Activated naive CD4-positive, alpha-beta T cell treated with anti-CD3 and anti-CD28 coated beads, Interleukin-2, amount 50 U/mL, for 72 hours (primary cell): ENCODE measurements at regions not wholly inside any gene's neighbourhood (a gene's known extent, or its start where the extent isn't known, plus 50 kb on each side); places are given as distances from the start of the nearest gene placed in this dataset.
"Not testable (repeated sequence)": the region's sequence is repeated elsewhere in the genome, so short reads cannot be mapped to it uniquely, and the experiment has no call there.

ENCODE experiments used
- ATAC-seq, 2 donors: fragments of 150-1000 bp; cut with Tn5 transposase; 2 replicates each; pipeline ENCODE4 v1.10.0; 2021; ENCODE audit warnings: mild to moderate bottlenecking in 2 of 2, moderate library complexity in 2 of 2
- DNase-seq, 2 donors: peaks; one replicate each; pipeline ENCODE4 v3.0.0; 2021 to 2022; ENCODE audit warnings: low spot score in 2 of 2
- H3K27ac Mint-ChIP-seq, 2 donors: one replicate each; pipeline ENCODE4 v1.8.0; 2022; ENCODE audit warnings: mild to moderate bottlenecking in 2 of 2, mixed read lengths in 2 of 2
- H3K36me3 Mint-ChIP-seq, 2 donors: one replicate each; pipeline ENCODE4 v1.8.0; 2022; ENCODE audit warnings: mixed read lengths in 2 of 2
- H3K9me3 Mint-ChIP-seq, 2 donors: one replicate each; pipeline ENCODE4 v1.8.0; 2022; ENCODE audit warnings: mixed read lengths in 2 of 2

DNA sequence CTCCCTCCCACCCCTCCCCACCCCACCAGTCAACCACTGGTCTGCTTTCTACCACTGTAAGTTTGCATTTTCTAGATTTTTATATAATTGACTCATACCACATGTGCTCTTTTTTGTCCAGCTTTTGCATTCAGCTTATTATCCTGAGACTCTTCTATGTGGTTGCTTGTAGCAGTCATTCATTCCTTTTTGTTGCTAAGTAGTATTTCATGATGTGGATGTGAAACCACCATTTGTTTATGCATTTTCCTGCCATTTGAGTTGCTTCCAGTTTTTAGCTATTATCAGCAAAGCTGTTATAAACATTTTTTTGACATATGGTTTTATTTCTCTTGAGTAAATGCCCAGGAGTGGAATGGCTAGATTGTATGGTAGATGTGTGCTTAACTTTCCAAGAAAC, 77.0 kb upstream of the FGF3 start:
- Mint-ChIP-seq H3K27ac (no peak overlapping the region), H3K9me3 (no peaks in the 10 kb centered on the region), H3K36me3 (no peaks in the 10 kb centered on the region)
- no peak for DNase-seq
- ATAC-seq = no peak

DNA sequence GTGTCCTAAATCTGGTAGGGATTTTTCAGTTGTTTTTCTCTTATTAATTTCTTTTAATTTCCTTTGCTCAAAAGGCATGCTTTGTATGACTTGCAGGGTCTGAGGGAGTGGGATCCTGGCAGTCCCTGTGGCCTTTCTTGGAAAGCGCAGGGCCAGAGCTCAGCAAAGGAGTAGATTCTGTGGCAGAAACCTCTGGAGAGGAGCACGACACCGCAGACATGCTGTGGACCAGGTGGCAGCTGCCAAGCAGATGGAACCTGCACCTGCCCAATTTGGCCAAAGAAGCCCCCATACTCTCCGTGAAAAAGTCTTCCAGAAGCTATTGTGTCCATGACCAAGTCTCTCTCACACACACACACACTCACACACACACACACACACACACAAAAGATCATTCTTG, 78.9 kb upstream of the FGF3 start:
- ATAC-seq = no peak
- Mint-ChIP-seq H3K36me3 (no peaks in the 10 kb centered on the region), H3K9me3 (no peaks in the 10 kb centered on the region), H3K27ac (no peak overlapping the region)
- no peak for DNase-seq

DNA sequence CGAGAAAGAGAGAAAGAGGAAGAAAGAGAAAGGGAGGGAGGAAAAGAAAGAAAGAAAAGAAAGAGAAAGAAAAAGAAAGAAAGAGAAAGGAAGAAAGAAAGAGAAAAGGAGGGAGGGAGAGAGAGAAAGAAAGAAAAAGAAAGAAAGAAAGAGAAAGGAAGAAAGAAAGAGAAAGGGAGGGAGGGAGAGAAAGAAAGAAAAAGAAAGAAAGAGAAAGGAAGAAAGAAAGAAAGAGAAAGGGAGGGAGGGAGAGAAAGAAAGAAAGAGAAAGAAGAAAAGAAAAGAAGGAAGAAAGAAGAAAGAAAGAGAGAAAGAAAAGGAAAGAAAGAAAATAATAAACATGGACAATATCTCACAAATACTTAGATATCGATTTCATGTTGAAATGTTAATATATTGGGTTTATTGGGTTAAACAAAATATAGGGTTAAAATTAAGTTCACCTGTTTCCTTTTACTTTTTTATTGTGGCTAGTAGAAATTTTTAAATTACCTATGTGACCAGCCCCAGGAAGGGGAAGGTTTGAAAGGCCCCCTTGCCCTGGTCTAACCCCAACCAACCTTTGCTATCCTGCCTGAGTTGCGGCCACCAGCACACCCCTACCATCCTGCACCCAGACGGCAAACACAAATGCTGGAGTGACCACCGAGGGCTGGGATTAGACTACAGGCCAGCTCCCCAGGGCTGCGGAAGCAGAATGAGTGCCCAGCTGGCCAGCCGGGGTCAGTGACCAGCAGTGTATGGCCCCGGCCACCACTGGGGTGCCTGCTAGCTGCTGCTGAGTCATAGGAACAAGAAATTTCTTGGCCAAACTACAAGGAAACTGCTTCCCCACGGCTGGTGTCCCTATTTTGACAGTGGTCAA, 81.0 kb upstream of the FGF3 start:
- no peak for DNase-seq

DNA sequence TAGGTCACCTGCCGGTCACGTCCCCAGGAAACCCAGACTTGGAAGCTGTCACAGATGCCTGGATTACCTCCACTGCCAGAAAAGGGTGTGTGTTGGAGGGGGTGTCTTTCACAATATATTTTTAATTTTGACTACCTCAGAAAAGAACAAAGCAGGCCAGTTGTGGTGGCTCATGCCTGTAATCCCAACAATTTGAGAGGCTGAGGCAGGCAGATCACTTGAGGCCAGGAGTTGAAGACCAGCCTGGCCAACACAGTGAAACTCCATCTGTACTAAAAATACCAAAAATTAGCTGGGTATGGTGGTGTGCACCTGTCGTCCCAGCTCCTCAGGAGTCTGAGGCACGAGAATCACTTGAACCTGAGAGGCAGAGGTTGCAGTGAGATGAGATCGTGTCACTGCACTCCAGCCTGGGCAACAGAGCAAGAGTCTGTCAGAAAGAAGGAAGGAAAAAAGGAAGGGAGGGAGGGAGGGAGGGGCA, 81.6 kb upstream of the FGF3 start:
- not testable (repeated sequence) for H3K9me3 Mint-ChIP-seq, H3K27ac Mint-ChIP-seq, ATAC-seq, H3K36me3 Mint-ChIP-seq, DNase-seq

More for the DNA sequence above, 81.0 kb upstream of the FGF3 start:
- Mint-ChIP-seq H3K36me3 (no peaks in the 10 kb centered on the region), H3K9me3 (no peaks in the 10 kb centered on the region), H3K27ac (no peak overlapping the region)
- no peak for ATAC-seq

DNA sequence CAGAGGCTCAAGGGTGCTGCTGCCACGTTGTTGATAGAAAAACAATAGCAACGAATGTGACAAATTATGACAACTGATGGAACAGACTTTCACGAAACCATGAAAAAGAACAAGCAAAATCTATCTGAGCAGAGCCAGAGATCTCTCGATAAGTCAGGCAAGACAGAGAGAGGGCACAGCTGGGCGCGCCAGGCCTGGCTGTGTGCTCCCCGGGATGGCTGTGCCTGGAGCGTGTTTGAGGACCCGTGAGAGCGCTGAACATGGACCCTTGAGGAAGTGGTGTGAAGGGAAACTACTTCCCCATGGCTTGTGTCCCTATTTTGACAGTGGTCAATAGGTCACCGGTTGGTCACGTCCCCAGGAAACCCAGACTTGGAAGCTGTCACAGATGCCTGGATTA, 83.1 kb upstream of the FGF3 start:
- Mint-ChIP-seq H3K36me3 (no peaks in the 10 kb centered on the region), H3K9me3 (no peaks in the 10 kb centered on the region), H3K27ac (no peak overlapping the region)
- DNase-seq (no peak), ATAC-seq (no peak)

DNA sequence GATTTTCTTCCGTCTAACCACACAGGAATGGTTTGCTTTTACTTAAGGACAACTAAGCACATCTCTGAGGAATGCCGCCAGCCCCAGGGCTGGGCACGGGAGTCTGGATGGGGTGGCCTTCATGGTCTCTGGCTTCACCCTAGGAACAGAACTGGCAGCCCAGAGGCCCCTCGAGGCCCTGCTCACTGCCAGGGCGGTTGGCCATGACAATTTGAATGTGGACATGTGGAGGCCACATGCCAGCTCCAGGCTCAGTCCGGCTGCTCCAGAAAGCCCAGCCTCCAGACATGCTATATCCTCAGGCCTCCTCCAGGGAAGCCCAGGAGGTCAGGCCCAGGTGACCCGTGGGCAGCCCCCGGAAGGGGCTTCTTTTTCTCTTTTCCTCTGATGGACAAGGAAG, 84.0 kb upstream of the FGF3 start:
- no peaks in the 10 kb centered on the region for H3K36me3 Mint-ChIP-seq
- H3K9me3 Mint-ChIP-seq = no peaks in the 10 kb centered on the region
- no peak overlapping the region for H3K27ac Mint-ChIP-seq
- no peak for DNase-seq
- no peak for ATAC-seq

DNA sequence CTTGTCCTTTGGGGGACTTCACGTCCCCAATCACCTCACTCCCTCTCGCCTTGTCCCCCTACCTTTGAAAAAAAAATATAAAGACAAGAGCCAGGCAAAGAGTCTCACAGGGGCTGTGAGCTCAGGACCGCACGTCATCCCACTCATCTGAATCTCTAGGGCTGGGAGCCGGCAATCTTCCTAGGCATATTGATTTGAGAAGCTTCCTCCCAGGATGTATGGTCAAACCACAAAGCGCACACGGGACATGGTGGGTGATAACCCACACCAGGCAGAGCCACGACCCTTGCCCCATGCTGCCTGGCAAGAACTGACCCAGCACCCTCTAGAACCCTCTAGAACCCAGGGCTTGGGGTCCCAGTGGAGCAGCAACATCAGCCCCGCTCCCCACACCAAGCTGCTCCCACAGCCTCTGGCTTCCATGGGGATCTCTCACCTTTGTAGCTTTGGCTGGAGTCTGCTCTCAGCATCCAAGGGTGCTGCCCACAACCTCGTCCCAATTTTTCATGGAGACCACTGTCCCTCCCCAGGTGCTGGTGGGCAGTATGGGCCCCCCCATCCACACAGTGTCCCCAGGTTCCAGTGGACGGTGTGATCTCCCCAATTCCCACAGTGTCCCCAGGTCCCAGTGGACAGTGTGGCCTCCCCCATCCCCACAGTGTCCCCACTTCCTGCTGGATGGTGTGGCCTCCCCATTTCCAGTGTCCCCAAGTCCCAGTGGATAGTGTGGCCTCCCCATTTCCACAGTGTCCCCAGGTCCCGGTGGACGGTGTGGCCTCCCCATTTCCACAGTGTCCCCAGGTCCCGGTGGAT, 85.2 kb upstream of the FGF3 start:
- DNase-seq = no peak
- no peak for ATAC-seq
- Mint-ChIP-seq H3K27ac (no peak overlapping the region), H3K36me3 (no peaks in the 10 kb centered on the region), H3K9me3 (no peaks in the 10 kb centered on the region)

DNA sequence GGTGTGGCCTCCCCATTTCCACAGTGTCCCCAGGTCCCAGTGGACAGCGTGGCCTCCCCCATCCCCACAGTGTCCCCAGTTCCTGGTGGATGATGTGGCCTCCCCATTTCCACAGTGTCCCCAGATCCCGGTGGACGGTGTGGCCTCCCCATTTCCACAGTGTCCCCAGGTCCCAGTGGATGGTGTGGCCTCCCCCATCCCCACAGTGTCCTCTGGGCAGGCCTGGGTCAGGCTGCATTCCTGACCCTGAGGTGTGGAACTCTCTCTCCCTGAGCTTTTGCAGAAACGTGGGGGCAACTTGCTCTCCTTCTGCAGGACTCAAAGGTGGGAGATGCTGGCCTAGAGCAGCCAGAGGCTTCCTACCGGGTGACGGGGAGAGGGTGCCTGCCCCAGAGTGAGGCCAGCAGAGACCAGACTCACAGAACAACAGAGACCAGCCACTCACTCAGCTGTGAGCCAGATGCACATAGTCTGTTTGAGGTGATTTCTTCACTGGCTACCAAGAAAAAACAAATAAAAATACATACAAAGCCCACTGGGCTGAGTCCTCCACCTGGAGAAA, 85.8 kb upstream of the FGF3 start:
- H3K9me3 Mint-ChIP-seq = no peaks in the 10 kb centered on the region
- ATAC-seq (no peak), DNase-seq (no peak)
- H3K36me3 Mint-ChIP-seq = no peaks in the 10 kb centered on the region
- no peak overlapping the region for H3K27ac Mint-ChIP-seq

DNA sequence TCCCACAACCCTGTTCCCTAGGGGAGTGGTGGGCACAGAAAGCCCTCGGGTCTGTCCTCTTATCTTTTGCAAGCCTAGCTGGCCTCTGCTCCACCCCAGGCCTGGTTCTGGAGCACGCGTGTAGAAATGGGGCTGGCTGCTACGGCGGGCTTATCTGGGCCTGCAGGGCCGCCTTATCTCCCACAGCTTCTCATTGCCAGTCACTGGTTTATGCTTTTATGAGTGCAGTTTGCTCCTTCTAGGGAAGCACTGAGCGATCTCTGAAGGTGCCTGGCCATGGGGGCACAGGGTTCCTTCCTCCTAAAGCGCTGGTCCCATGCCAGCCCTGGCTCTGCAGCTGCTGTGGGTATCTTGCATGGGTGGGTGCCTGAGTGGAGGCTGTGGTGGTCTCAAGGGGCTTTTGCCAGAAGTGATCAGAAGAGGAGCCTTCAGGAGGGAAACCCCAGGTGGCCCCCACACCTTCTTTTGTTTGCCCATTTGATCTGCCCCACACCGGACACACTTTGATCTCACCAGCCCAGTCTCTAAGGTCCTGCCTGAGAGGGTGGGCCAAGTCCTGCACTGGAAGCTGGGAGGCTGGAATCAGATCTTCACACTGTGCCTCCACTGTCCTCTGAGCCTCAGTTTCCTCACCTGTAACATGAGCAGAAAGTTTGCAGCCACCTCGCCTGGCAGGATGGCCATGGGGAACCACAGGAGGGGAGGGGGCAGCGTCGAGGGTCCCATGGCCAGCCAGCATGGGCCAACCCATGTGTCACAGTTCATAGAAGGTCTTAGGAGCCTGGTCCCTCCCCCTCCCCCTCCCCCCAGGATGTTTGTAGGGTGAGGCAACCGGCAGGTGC, 86.6 kb upstream of the FGF3 start:
- Mint-ChIP-seq H3K27ac (no peak overlapping the region), H3K9me3 (no peaks in the 10 kb centered on the region), H3K36me3 (no peaks in the 10 kb centered on the region)
- ATAC-seq (no peak), DNase-seq (no peak)

DNA sequence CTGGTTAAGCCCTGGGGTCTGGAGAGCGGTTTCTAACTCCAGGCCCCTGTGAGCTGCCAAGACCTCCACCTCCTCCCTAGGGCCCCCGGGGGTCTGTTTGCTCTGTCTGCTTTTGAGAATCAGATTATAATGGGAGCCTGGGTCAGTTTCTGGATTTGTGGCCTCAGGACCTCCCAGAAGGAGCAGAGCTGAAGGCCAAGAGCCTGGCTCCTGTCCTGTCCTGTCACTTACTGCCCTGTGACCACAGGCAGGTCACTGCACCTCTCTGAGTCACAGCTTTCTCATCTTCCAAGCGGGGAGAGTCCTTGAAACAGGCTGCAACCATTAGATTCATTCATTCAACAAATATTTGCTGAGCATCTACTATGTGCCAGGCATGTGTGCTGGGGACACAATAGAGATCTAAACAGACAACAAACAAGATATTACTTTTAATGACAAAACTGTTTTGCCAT, 87.3 kb upstream of the FGF3 start:
- no peak overlapping the region for H3K27ac Mint-ChIP-seq
- H3K9me3 Mint-ChIP-seq = no peaks in the 10 kb centered on the region
- no peak for DNase-seq
- no peak for ATAC-seq
- H3K36me3 Mint-ChIP-seq = no peaks in the 10 kb centered on the region

DNA sequence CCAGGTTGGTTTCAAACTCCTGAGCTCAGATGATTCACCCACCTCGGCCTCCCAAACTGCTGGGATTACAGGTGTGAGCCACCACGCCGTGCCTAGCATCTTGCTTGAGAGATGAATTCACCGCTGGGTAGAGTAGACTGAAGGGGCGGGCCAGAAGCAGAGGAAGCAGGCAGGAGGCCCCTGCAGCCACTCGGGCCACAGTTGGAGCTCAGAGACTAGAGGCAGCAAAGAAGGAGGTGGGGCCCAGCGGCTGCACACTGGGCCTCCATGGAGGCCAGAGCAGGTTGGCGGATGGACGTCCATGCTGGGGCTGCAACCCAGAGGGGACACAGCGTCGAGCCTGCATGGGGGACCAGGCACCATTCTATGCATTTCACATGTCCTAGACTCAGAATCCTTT, 88.4 kb upstream of the FGF3 start:
- Mint-ChIP-seq H3K9me3 (no peaks in the 10 kb centered on the region), H3K27ac (no peak overlapping the region), H3K36me3 (no peaks in the 10 kb centered on the region)
- ATAC-seq (no peak), DNase-seq (no peak)

DNA sequence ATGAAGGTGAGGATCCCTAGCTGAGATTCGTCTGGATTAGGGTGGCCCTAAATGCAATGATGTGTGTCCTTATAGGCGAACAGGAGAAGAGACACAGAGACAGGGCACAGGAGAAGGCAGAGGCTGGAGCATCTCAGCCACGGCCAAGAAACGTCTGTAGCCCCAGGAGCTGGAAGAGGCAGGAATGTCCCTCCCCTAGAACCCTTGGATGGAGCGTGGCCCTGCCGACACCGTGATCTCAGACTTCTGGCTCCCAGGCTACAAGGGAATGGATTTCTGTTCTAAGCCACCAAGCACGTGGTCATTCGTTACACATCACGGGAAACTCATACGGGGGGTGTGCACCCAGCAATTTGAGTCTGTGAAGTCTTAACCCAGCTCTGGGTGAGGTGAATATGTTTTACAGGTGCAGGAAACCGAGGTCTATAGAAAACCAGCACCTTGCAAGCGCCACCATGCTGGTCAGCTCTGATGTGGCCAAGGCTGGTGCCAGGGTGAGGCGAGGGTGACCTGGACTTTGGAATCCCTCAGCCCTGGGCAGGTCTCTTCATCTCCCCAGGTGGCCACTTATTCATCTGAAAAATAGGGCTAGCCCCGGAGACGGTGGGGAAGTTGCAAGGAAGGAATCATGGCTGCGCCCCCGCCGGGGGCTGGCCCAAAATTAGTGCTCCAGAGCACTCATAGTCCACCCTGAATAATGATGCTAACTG, 89.5 kb upstream of the FGF3 start:
- Mint-ChIP-seq H3K27ac (no peak overlapping the region), H3K36me3 (no peaks in the 10 kb centered on the region), H3K9me3 (no peaks in the 10 kb centered on the region)
- DNase-seq (no peak), ATAC-seq (no peak)

DNA sequence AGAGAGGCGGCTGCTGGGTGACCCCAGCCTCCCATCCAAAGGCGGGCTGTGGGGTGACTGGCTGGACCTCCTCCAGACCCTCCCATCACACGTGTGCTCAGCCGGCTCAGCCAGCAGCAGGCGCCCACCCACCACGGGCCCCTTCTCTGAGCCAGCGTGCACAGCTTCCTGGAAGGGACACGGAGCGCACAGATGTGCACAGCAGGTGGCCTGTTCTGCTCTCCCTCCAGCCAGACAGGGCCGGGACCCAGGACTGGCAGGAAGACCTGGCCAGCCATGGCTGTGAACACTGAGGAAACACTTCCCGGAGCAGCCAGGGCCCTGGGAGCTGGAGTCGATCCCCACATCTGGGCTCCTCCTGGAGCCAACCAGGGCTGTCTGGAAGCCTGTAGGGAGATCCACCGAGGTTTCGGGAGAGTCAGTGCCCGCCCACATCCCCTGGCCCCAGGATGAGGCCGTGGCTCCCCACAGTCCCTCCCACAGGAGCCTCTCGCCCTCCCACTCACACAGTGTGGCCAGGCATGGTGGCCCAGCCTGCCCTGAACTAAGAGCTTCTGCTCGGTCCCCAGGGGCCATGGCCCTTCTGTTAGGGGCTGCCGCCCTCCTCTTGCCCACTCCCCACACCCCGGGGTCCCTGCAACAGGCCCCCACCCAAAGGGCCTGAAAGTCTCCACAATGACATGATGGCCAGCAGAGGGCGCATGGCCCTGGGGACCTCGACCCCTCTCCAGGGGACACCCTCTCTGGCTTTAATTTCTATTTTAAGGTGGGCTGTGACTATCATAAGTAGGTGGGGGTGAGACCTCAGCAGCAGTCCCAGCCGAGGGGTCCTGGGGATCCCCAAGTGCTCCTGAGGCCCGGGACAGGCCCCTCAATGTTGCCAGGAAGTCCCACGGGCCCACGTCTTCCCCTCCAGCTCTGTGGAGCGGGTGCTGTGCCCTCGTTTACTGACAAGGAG, 90.6 kb upstream of the FGF3 start:
- Mint-ChIP-seq H3K36me3 (no peaks in the 10 kb centered on the region), H3K9me3 (no peaks in the 10 kb centered on the region), H3K27ac (no peak overlapping the region)
- DNase-seq (no peak), ATAC-seq (peak in 1 of 2 donors; percentile 40)

DNA sequence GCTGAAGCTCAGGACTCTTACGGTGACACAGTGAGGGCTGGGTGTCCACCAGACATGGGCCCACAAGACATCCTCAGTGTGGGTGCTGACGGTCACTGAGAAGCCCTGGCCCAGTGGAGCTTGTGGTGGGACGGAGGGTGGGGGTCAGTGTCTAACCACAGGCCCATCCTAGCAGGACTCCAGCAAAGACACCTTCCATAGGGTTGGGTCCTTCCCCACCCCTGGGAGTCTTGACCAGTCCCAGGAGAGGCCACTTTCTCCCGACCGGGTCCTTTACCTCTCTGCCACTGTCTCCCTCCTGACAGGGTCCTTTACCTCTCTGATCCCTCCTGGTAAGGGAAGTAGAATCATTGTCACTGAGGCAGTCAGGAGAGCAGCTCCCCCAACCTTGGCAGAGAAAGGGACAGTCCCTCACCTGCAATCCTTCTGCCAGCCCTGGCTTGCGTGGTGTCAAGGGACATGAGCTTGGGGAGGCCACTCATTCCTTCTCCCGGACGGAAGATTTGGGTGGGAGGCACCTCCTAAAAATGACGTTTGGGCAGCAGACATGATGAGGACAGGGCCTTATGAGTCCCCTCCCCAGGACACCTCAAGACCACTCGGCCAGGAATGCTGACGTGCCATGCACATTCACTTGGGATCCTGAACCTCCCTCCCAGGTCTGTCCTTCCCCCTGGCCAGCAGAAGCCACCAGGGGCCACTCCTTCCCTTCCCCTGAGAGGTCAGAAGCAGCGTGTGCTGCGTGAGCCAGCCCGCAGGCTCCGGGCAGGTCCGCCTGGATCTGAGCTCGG, 91.5 kb upstream of the FGF3 start:
- Mint-ChIP-seq H3K27ac (no peak overlapping the region), H3K9me3 (no peaks in the 10 kb centered on the region), H3K36me3 (no peaks in the 10 kb centered on the region)
- ATAC-seq = no peak
- DNase-seq = no peak
